ENCODE measurements at regions not wholly inside any gene's neighbourhood (a gene's known extent, or its start where the extent isn't known, plus 50 kb on each side); places are given as distances from the start of the nearest gene placed in this dataset.
"Not testable (repeated sequence)": the region's sequence is repeated elsewhere in the genome, so short reads cannot be mapped to it uniquely, and the experiment has no call there.

DNA sequence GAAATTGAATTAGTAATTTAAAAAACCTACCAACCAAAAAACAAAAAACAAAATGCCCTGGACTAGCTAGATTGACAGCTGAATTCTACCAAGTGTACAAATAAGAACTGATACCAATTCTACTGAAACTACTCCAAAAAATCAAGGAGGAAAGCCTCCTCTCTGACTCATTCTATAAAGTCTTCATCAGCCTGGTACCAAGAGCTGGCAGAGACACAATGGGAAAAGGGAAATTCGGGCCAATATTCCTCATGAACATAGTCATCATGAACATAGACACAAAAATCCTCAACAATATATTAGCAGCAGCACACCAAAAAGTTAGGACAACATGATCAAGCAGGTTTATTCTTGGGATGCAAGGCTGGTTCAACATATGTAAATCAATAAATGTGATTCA is 2667.7 kb upstream of the PCDH20 start:
- no peak for DNase-seq

DNA sequence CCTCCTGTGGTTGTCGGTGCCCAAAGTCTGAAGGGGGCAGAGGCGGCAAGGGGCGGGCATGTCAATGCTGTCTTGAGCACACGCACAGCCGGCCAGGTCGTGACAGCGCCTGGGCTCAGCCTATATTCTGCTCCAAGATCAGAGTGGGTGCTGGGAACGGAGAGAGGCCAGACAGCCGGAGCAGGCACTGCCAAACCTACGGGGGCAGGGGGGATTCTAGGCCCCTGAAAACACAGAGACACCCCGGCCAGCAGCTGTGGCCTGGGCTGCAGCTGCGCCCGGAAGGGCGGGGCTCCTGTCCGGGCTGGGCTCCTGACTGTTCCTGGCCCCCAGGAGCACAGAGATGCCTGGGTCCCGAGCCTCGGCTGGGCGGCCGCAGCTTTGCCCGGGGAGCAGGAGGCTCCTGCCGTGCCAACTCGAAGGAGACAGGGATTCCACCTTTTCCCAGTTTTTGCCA is 2662.9 kb upstream of the PCDH20 start:
- no peak for DNase-seq

DNA sequence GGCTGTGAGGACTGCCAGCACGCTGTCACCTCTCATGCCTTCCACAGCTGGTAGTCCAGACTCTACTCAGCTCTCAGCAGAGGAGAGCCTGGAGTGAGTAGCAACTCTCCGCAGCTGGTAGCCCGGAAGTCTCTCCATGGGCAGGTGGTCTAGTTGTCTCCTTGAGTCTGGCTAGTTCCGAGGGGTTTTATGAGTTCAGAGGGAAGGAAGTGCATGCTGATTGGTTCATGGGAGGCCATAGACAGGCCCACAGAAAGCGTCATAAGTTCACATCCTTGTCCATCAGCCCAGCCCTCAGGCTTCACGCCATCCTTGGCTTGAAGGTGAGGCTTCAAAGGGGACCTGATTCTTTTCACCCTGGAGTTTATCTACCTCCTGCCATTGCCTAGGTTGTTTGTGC is 2662.4 kb upstream of the PCDH20 start:
- no peak for DNase-seq

DNA sequence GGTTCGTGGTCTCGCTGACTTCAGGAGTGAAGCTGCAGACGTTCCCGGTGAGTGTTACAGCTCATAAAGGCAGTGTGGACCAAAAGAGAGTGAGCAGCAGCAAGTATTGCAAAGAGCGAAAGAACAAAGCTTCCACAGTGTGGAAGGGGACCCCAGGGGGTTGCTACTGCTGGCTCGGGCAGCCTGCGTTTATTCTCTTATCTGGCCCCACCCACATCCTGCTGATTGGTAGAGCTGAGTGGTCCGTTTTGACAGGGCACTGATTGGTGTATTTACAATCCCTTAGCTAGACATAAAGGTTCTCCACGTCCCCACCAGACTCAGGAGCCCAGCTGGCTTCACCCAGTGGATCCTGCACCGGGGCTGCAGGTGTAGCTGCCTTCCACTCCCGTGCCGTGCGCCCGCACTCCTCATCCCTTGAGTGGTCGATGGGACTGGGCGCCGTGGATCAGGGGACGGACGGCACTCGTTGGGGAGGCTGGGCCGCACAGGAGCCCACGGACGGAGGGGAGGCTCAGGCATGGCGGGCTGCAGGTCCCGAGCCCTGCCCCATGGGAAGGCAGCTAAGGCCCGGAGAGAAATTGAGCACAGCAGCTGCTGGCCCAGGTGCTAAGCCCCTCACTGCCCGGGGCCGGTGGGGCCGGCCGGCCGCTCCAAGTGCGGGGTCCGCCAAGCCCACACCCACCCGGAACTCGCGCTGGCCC is 2661.6 kb upstream of the PCDH20 start:
- not testable (repeated sequence) for DNase-seq

DNA sequence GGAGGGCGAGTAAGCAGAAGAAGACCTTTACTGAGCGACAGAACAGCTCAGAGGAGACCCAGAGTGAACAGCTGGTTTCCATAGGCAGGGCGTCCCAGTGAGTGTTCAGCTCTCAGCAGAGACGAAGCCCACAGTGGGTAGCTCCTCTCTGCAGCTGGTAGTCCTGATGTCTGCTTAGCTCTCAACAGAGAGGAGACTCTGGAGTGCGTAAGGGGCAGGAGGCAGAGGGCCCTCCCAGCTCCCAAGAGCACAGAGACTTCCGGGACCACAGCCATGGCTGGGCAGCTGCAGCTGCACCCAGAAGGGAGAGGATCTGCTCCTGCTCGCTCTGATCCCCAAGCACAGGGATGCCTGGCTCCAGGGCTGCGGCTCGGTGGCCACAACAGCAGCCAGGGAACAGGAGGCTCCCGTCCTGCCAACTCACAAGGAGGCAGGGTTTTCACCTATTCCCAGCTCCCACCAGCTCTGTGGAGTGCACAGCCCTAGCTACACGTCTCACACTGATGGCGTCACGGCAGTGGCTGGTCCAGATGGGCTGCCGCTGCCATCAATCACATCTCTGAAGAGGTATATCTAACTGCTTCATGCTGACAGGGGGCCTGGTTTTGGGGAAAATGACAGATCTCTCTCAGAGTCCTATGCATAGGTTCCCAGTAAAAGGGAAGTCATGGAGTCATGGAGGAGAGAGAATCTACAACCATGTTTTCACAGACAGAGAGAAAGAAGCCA is 2660.1 kb upstream of the PCDH20 start:
- DNase-seq, result no peak

DNA sequence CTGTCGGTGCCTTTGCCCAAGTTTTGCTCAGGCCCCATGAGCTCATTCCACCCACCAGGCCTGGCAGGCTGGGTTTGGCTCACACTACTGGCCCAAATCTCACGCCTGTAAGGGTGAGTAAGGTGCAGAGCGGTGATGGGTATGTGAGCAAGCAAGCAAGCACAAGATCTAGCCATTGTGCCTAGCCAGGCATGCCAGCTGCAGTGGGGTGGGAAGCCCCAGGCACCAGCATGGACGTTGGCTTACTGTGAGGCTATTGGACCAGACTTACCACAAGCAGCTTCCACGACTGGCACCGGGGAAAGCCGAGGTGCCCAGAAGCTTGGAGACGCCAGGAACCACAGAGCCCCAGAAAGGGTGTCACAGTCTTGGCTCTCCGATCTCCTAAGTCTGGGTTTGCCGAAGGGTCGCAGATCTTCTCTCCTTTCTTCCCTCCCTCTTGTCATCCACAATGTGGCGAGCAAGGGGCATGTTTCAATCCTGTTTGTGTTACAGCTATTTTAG is 2659.4 kb upstream of the PCDH20 start:
- DNase-seq, result no peak

DNA sequence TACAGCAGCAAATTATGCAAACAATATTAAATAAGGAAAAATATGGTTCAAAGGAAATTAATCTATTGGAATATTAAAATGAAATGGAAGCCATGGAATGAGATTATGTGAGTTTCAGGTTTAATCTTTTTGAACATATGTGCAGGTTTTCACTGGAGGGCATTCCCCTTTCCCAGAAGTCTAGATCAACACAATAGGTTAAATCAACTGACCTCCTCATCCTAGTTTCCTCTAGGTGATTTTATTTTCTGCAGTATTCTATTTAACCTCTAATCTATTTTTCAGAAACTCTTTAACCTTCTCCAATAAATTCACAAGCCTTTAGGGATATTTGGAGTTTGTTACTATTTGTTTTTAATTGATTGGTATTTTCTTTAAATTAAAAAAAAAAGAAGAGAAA is 2657.6 kb upstream of the PCDH20 start:
- no peak for DNase-seq

DNA sequence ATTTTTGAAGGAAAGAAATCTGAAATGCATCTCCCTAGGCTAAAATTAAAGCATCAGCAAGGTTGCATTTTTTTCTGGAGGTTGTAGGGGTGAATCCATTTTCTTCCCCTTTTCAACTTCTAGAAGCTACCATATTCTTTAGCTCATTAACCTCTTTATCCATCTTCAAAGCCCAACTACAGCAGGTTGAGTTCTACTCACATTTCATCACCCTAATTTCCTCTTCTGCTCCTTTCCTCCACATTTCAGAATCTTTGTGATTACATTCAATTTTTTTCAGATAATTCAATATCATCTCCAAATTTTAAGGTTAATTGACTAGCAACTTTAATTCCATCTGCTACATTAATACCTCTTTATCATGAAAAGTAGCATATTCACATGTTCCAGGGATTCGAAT is 2655.7 kb upstream of the PCDH20 start:
- DNase-seq, result no peak

DNA sequence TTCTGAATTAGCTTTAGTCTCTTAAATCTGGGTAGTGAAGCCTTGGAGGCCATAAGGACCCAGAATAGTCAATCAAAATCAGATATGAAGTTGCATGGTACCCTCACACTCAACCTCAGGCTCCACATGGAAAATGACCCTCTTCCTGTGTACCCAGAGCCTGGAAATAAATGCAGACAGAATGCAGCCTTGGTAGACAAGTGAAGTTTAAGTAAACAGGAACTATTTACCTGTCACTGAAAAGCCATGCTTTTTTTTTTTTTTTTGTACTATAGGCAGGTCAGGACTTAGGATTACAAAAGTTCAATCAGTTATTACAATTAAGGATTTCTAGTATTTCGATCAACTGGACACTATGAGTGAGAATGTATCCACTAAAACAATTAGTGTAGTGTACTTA is 2654.2 kb upstream of the PCDH20 start:
- DNase-seq, result no peak

DNA sequence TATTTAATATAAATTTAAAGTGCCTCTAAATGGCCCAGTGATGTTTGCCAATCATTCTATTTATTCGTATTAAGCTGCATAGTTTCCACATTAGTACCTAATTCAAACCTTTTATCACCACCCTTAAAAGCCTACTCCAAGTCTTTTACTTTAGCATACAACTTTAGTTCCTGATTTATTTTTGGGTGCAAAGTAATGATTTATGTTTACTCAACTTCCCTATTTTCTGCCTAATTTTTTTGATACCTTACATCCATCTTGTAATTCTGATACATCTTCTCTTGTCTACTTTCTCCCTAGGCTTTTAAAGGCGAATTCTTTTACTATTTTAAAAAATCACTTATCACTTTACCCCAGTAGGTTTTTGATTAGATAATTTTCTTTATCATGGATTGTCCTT is 2651.1 kb upstream of the PCDH20 start:
- no peak for DNase-seq

DNA sequence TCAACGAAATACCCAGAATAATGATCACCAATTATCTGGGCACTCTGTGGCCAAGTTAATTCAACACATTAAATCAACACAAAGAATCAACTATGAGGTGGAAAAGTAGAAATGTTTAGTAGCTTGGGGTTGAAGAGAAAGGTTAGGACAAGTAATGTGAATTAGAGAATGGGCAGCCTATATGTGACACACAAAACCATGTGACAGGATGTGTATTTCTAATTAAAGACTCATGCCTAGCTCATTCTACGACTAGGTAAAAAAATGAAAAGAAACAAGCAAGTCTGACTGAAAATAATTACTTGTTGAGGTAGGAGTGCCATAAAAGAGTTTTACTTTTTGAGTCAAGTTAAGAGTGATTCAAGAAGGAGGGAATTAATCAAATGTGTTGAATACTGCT is 2646.0 kb upstream of the PCDH20 start:
- DNase-seq, result no peak

DNA sequence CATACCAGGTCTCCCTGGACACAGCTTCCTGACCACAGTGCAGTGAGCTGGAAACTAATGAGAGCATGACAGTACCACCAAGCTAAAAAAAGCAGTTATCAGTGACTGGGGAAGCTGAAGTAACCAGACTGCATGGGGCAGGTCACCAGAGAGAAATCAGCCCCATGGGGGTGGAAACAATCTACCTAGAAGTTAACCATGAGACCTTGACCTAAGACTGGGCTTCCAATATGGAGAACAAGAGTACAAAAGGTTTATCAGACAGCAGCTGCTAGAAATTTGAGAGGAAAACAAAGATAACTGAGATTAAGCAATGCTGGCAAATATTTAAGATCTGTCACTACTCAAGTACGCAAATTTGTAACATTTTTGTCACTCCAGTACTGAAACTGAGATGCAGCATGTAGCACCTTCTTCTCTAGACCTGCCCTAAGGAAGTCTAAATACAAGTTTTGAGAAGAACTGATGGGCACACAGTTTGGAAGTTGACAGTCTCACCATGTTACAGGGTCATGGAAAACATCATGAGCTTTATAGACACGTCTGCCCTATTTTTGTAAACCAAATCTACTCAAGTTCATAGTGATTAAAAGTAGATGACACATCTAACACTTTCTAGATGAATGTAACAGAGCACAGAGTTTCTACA is 2641.8 kb upstream of the PCDH20 start:
- no peak for DNase-seq

DNA sequence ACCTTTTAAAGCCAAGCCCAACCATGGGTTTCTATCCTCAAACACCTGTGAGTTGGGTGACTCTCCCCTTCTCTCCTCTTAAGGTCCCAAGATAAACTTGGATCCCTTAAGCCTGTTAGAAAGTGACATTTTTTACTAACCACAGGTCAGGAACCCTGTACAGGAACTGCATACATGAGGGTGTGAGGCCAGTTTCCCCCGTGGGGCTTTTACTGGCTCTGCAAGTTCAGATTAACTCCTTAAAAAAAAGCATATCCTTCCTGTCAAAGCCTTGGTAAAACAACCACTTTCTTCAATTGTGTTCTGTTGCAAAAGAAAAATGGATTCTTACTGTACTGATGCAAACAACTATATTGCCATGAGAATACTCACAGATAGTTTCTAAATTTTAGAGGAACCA is 2638.7 kb upstream of the PCDH20 start:
- no peak for DNase-seq

DNA sequence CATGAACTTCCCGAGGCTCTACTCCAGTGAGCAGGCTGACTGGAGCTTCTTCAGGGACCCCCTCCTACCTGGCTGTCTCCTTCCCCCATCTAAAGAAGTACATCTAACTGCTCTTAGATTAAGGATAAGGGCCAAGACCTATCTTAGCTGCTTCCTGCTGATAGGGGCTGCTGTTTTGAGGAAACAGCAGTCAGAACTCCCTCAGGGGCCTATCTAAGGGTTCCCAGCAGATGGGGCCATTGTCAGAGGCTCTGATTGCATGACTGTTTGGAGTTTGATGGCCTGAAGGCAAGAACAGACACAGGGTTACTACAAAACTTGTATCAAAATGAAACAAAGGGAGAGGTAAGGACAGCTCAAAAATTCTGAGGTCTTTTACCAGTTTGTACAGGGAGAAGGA is 2636.9 kb upstream of the PCDH20 start:
- no peak for DNase-seq

DNA sequence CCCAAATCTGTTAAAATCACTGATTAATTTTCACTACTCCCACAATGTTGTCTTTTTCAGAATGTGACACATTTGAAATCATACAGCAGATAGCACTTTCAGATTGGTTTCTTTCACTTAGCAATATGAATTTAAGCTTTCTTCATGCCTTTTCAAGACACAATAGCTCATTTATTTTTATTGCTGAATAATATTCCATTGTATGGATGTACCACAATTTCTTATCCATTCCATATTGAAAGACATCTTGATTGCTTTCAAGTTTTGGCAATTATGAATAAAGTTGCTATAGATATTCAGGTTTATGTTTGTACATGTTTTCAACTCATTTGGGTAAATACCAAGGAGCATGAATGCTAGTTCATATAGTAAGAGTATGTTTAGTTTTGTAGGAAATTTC is 2635.6 kb upstream of the PCDH20 start:
- no peak for DNase-seq

DNA sequence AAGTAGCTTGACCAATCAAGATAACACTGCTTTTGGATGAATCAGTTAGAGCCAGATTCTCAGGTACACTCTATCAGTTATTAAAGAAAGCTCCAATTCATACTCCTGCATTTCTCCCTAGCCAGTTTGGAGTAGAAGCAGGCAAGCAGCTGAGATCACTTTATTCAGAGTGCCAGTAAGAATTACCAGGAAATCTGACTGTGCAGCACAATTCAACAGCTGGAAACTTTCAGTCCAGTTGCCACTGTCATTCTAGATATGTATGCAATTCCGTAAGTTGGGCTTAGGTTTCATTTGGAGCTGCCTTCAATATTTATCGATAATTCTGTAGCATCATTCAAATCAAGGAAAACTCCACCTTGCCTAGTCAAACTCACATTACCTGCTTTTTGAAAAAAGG is 2625.6 kb upstream of the PCDH20 start:
- no peak for DNase-seq

DNA sequence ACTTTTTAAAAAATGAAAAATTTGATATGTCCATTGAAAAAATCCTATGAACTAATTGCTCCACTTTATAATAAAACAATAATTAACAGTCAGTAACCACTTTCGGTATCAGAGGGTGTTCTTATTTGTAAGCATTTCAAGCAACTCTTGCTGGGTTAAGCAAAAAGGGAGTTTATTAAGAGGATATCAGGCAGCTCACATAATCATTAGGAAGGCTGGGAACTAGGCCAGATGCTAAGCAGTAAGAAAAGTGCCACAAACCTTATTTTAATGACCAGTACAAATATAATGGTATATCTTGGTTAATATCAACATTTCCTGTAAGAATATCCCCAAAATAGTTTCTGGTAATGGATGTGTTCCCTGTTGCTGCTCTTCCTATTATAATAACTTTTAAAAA is 2618.3 kb upstream of the PCDH20 start:
- no peak for DNase-seq

DNA sequence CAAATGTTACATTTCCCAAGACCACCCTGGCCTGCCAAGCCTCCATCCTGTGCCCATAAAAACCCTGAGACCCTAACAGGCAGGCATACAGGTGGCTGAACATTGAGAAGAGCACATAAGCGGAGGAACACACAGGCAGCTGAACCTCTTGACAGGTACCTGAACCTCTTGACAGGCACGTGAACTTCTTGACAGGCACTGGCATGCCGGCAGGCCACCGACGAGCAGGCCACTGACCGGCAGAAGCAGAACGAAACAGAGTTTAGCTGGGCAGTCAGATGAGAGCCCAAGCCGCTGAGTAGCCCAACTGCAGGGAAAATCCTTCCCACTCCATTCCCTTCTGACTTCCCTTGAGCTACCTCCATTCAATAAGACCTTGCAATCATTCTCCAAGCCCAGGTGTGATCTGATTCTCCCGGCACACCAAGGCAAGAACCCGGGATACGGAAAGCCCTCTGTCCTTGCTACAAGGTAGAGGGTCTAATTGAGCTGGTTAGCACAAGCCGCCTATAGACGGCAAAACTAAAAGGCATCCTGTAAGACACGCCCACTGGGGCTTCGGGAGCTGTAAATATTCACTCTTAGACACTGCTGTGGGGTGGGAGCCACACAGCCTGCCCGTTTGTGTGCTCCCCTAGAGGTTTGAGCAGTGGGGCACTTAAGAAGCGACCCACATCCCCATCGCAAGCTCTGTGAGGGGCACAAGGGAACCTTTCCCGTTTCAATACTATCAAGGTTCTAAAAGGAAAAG is 2613.9 kb upstream of the PCDH20 start:
- DNase-seq, result no peak

DNA sequence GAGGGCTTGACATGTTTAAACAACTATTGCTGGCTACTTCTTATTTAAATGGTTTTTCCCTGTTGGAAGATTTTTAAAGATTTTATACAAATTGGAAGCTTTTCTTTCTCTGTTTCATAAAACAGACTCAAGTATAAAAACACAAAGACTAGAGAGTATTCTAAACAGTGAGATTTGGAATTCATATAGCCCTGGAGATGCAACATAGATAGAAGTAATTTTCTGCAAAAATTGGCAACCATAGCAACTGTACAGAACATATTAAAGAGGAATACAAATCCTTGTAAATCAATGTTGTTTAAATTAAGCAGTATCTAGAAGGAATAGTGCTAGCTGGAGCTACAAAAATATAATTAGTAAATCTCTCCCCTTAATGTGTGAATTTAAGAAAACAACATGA is 2612.9 kb upstream of the PCDH20 start:
- no peak for DNase-seq

DNA sequence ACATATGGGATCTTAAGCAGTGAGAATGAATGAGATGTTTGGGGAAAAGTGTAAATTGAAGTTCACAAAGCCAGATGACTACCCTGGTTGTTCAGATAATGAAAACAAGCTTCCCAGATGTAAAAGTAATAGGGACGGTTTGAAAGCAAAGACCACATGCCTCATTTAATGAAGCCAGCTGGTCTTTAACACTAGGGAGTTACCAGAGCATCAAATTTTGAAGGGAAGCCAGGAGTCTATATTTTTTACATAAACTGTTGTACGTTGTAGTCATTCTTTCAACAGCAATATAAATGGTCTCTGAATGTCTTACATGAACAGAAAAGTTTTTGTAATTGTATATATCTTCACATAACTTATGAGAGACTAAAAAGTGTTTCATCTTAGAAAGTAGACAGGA is 2604.5 kb upstream of the PCDH20 start:
- no peak for DNase-seq

DNA sequence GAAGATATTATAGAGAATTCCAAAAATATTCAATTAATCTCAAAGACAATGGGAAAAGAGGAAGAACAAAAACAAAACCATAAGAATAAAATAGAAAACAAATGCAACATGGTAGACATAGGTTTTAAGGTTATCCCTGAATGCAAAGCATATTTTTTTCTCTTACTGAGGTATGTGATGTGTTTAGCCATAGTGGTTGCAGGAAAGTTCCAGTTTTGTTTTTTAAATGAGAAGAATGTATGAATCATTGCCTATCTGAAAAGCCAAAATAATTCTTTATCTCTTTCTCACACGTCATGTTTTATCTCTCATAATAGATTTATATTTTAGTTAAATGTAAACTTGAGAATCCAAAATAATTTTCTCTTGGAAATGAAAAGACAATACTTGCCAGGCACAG is 2591.7 kb upstream of the PCDH20 start:
- DNase-seq, result no peak

DNA sequence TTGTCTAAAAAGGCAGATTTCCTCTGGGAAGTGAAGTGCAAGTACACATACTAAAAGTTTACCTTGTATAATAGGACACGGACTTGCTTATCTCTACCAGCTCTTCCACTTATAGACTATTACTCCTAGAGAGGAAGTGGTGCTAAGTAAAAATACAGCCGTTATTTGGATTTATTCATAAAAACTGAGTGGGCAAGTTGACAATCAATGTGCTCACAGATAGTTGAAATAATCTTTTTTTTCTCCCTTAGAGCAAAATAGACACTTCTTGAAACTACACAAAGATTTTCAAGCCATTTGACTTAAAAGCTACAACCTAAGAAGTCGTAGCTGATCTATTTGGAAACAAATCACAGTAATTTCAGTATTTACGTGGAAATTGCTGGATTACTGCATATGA is 2584.7 kb upstream of the PCDH20 start:
- DNase-seq, result no peak

DNA sequence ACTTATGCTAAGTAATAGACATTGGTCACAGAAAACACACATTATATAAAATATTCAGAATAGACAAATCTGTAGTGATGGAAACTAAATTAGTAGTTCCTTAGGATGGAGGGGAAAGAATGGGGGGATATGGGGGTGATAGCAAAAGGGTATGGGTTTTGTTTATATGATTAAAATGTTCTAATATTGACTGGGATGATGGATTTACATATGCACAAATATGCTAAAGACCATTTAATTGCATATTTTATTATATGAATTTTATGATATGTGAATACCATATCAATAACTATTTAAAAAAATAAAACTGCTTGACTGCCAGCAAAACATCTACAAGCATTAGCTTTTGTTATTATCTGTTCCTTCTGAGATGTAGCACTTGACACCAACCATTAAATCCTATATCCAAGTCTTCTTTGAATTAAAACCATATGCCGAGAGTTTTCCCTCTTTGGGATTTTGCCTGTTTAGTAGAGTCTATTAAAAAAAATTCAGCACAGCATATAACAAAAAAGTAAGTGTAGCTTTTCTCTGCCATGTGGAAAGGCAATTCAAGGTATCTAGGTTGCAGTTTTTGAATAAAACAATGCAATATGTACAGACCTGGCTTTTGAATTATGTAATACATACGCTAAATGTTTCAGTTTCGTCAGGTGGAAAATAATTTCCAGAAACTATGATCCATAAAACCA is 2584.1 kb upstream of the PCDH20 start:
- DNase-seq, result no peak

All from NCI-H1436 (cell line).